OCI-LY7 (cell line): ENCODE measurements at regions not wholly inside any gene's neighbourhood (a gene's known extent, or its start where the extent isn't known, plus 50 kb on each side); places are given as distances from the start of the nearest gene placed in this dataset.
A peak's percentile ranks its signal among the peaks of the same experiment; 100 is the strongest.

ENCODE experiments used
- BruUV-seq: library from RNA; stranded (reverse); fragments of 400-500 nt; replicated peaks from 2 replicates; lab custom pipeline; 2021; lab: Mats Ljungman, UMichigan
- CTCF ChIA-PET: fragments of 300-600 bp; sonication (Branson Sonifier 250); formaldehyde crosslinking; loops from one replicate; lab custom pipeline; 2022; ENCODE audit warnings: antibody characterized with exemption; ENCODE audit not compliant: unreplicated experiment; lab: Charles Lee
- POLR2A ChIA-PET: fragments of 300-600 bp; sonication (Branson Sonifier 250); formaldehyde crosslinking; loops from one replicate; lab custom pipeline; 2022; ENCODE audit warnings: antibody characterized with exemption; lab: Charles Lee
- DNase-seq: peaks from one replicate; pipeline ENCODE4 v3.0.0-alpha.2; 2015; ENCODE audit warnings: low spot score
- H2AFZ ChIP-seq: fragments of 200-600 bp; sonication (generic), shearing (Covaris generic); 2 replicates; pipeline ENCODE4 v1.6.1; 2014; ENCODE audit warnings: mild to moderate bottlenecking, antibody characterized with exemption, low read length, moderate library complexity
- H3K27ac ChIP-seq: fragments of 200-600 bp; sonication (generic); 2 replicates; pipeline ENCODE4 v1.5.1; 2014; ENCODE audit warnings: mixed run types, low read depth, mild to moderate bottlenecking, moderate library complexity, low read length, inconsistent platforms; ENCODE audit not compliant: poor library complexity, severe bottlenecking
- H3K36me3 ChIP-seq: fragments of 200-600 bp; sonication (generic); 2 replicates; pipeline ENCODE4 v1.6.1; 2014; ENCODE audit warnings: mild to moderate bottlenecking, antibody characterized with exemption, low read length, moderate library complexity, mixed read lengths; ENCODE audit not compliant: insufficient read depth
- H3K4me1 ChIP-seq: fragments of 200-600 bp; sonication (generic); 2 replicates; pipeline ENCODE4 v1.5.1; 2014; ENCODE audit warnings: mild to moderate bottlenecking, low read length; ENCODE audit not compliant: insufficient read depth, poor library complexity, severe bottlenecking
- H3K4me2 ChIP-seq: fragments of 200-600 bp; sonication (generic); 2 replicates; pipeline ENCODE4 v1.6.1; 2014; ENCODE audit warnings: mild to moderate bottlenecking, low read length
- H3K4me3 ChIP-seq: fragments of 200-600 bp; sonication (generic); 2 replicates; pipeline ENCODE4 v1.5.1; 2014; ENCODE audit warnings: mild to moderate bottlenecking, low read depth, low read length; ENCODE audit not compliant: poor library complexity, severe bottlenecking
- H3K79me2 ChIP-seq: fragments of 200-600 bp; sonication (generic); 2 replicates; pipeline ENCODE4 v1.6.1; 2016; ENCODE audit warnings: low read depth, mild to moderate bottlenecking, low read length, moderate library complexity, mixed read lengths; ENCODE audit not compliant: insufficient read depth
- H3K9me2 ChIP-seq: fragments of 200-600 bp; sonication (generic); 2 replicates; pipeline ENCODE4 v1.6.1; 2016; ENCODE audit warnings: mild to moderate bottlenecking, low read length, mixed read lengths; ENCODE audit not compliant: insufficient read depth
- H3K9me3 ChIP-seq: fragments of 200-600 bp; sonication (generic); 2 replicates; pipeline ENCODE4 v1.6.1; 2014; ENCODE audit warnings: mild to moderate bottlenecking, mixed run types, low read length, mixed read lengths
- H4K20me1 ChIP-seq: fragments of 200-600 bp; sonication (generic); 2 replicates; pipeline ENCODE4 v1.6.1; 2014; ENCODE audit warnings: mild to moderate bottlenecking, antibody characterized with exemption, low read length, moderate library complexity, mixed read lengths; ENCODE audit not compliant: insufficient read depth
- CTCF ChIP-seq: fragments of 200-600 bp; sonication (generic); conservative IDR thresholded peaks from 2 replicates; pipeline ENCODE4 v1.5.1; 2014; ENCODE audit warnings: mild to moderate bottlenecking, antibody characterized with exemption, low read length, moderate library complexity, mixed read lengths
- EZH2phosphoT487 ChIP-seq: fragments of 200-600 bp; sonication (generic); IDR thresholded peaks from 2 replicates; pipeline ENCODE4 v1.6.1; 2018; ENCODE audit warnings: low read depth, borderline replicate concordance, mild to moderate bottlenecking, mixed run types, antibody characterized with exemption, low read length, moderate library complexity, mixed read lengths
- intact Hi-C: fragments of 100-400 bp; cut with micrococcal nuclease; formaldehyde crosslinking; loops from one replicate; pipeline ENCODE4 v1.10.0; 2022; ENCODE audit not compliant: unreplicated experiment

GRCh38 chr20:50280851-50281655 lies 90.4 kb downstream of the CEBPB start:
- POLR2A ChIA-PET = no interaction called here
- Histone ChIP-seq H3K4me2 (no peak overlapping the region), H3K79me2 (no peaks in the 10 kb centered on the region), H3K4me1 (peaks cover 14% of the 10 kb centered on the region), H3K27ac (no peak overlapping the region), H3K36me3 (no peaks in the 10 kb centered on the region), H3K9me2 (no peaks in the 10 kb centered on the region), H4K20me1 (no peaks in the 10 kb centered on the region), H2AFZ (no peak overlapping the region), H3K4me3 (no peak overlapping the region), H3K9me3 (no peaks in the 10 kb centered on the region)
- TF ChIP-seq EZH2phosphoT487 (no peak), CTCF (no peak)
- no peak for DNase-seq
- BruUV-seq = no TSS peak
- CTCF ChIA-PET = no interaction called here
- intact Hi-C loops = no loop called here

- no peak overlapping the region for H3K4me3 ChIP-seq
- DNase-seq = peak; percentile 27
- H2AFZ ChIP-seq = no peak overlapping the region
- ChIA-PET CTCF (no interaction called here), POLR2A (no interaction called here)
- no peaks in the 10 kb centered on the region for H3K79me2 ChIP-seq
- H3K36me3 ChIP-seq = no peaks in the 10 kb centered on the region
- TF ChIP-seq EZH2phosphoT487 (no peak), CTCF (peak; percentile 66)
- no peak overlapping the region for H3K27ac ChIP-seq
- no peak overlapping the region for H3K4me2 ChIP-seq
- intact Hi-C loops = no loop called here
- no peaks in the 10 kb centered on the region for H4K20me1 ChIP-seq
- no TSS peak for BruUV-seq
- no peaks in the 10 kb centered on the region for H3K9me2 ChIP-seq
- H3K4me1 ChIP-seq = peaks cover 22% of the 10 kb centered on the region
- H3K9me3 ChIP-seq = no peaks in the 10 kb centered on the region
These were observed 91.4 kb downstream of the CEBPB start for GRCh38 chr20:50281831-50282591.
